Activated CD4-positive, alpha-beta T cell treated with anti-CD3 and anti-CD28 coated beads, Interleukin-2, Interleukin-6, amounts not matched to agents 100 ng/mL and 50 ng/mL, durations not matched to agents 16 hours and 8 hours (primary cell): ENCODE measurements at regions not wholly inside any gene's neighbourhood (a gene's known extent, or its start where the extent isn't known, plus 50 kb on each side); places are given as distances from the start of the nearest gene placed in this dataset.
"Not testable (repeated sequence)": the region's sequence is repeated elsewhere in the genome, so short reads cannot be mapped to it uniquely, and the experiment has no call there.

Experiments
- DNase-seq: peaks from one replicate; pipeline ENCODE4 v3.0.0-alpha.2; 2020

DNA sequence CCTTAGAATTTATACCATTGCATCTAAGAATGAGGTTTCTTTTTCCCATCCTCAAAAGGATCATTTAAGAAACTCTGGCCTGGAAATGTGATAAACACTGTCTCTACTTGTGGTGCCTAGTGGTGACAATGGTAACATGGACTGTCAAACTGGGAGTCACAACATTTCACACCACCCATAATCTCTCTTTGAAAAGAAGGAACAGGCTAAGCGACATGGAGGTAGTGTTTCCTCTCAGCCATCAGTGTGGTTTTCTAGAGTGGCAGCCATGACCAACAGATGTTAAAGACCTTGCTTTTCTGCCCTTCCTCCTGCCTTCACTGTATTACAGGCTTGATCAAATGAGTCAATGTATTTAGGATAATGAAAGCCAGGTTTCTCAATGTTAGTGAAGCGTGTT lies 283.1 kb upstream of the STAC start:
- no peak for DNase-seq

DNA sequence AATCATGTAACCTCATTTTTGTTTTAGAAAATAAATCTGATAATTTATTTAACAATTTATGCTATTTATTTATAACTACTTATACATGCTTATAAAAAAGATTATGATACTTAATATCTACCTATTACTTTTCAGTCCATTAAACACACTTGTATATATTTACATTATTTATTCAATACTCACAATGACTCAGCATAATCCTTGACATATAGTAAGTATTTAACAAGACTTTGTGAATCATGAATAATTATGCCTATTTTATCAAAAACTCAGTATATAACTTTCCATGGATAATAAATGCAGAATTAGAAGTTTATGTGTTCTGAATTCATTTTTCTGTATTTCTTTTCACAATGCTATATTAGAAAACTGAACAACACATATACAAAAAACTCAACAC lies 266.0 kb upstream of the STAC start:
- no peak for DNase-seq

DNA sequence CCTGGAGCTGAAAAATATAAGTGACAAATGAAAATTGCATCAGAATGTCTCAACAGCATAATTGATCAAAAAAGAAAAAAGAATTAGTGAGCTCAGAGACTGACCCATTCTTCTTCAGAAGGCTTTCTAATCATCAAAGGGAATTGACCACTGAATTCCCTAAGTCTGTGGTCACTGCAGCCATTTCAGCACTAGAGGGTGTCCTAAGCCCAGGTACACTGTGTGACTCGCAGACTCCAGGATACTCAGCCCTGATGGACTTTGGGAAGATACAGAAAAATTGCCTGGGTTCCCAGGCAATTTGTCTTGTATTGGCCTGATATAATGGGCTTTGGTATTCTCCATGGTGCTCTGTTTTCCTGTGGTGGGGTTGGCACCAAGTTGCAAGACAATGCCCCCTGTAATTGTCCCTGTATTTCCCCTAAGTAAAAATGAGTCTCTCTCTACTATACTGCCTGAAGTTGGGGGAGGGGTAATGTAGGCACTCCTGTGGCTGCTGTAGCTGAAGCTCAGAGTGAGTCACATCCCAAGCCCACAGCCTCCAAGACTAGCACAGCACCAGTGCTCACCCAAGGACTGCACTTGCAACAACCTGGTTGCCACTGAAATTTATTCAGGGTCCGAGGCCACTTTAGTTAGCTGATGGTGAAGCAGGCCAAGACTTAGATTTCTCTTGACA lies 256.0 kb upstream of the STAC start:
- DNase-seq: no peak

DNA sequence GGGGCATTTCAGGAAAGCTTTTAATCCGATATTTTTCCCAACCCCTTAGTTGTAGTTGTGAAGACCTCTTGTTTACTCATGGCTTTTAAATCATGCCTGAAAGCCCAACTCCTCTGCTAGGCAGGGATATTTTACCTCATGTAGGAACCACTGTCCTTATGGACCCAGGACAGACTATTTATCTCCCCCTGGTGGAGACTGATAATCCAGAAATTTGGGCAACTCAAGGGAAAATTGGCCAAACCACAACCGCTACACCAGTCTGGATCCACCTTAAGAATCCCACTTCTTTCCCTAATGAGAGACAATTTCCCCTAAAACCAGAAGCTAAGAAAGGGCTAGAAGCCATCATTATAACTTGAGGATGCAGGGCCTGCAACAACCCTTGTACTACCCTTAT lies 248.1 kb upstream of the STAC start:
- no peak for DNase-seq

DNA sequence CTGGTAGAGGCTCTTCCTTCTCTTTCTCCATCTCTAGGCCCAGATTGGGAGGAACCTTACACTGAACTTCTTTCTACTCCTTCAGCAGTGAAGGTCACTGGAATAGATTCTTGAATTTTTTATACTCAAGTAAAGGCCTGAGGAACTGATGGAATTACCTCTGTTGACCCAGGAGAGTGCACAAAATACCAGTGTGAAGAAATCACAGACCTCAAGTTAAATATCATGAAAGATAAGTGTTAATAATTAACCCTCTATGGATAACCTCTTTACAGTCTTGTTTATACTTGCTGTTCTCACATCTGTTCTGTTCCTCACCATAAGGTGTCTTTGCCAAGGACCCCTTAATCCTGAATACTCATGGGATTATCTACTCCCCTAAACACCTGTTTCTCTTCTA lies 244.4 kb upstream of the STAC start:
- DNase-seq: no peak

DNA sequence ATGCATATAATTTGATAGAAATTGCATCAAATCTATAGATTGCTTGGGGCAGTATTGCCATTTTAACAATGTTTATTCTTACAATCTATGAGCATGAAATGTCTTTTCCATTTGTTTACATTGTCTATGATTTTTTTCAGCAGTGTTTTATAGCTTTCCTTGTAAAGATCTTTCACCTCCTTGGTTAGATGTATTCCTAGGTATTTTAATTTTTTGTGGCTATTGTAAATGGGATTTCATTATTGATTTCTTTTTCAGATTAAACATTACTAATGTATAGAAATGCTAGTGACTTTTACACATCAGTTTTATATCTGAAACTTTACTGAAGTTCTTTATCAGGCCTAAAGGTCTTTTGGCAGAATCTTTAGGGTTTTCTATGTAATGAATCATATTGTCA lies 237.6 kb upstream of the STAC start:
- no peak for DNase-seq

DNA sequence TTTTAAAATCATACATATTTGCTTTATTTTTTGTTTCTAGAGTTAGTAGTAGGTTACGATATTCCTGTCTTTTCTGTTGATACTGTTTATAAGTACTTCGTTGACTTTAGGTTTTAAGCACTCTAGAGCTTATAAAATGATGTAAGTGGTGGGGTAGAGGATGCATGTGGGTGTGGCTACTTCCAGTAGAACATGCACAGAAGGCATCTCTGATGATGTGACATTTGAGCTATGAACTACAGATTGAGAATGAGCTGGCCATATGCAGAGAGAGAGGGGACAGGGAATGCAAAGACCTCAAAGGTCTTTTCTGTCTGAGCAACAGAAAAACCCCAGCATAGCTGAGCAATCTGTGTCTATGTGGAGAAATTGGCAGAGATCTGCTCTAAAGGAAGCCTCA lies 233.9 kb upstream of the STAC start:
- DNase-seq: no peak

DNA sequence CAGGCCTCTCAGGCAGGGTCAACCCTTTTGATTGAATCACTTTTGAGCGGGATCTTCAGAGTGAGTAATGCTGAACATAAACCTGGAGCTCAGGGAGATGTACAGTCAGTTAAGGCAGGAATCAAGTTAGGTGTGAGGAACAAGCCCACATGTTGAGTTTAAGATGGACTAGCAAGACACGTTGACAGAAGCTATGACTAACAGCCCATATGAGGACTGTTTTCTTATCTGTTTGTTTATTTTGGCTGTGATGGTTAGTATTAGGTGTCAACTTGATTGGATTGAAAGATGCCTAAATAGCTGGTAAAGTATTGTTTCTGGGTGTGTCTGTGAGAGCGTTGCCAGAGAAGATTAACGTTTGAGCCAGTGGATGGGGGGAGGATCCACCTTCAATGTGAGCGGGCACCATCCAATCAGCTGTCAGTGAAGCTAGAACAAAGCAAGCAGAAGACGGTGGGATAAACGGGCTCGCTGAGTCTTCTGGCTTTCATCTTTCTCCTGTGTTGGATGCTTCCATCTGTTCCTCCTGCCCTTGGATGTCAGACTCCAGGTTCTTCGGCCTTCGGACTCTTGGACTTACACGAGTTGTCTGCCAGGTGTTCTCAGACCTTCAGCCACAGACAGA lies 232.3 kb upstream of the STAC start:
- no peak for DNase-seq

DNA sequence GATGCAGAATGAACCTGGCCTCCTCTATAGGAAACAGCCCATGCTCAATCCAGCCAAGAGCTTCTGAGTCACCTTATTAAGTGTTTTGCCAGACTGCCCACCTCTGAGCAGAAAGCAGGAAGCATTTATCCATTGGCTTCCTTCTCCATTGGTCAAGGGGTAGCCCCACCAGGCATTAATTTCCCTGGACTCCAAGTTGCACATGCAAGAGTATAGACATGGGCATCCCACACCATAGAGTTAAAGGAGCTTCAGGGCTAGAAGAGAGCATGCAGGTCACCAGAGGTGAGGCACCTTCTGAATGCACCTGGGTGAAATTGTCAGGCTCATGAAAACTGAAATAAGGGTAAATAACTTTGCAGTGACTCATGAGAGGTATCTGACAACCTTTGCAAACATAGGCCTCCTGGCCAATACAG lies 230.8 kb upstream of the STAC start:
- no peak for DNase-seq

DNA sequence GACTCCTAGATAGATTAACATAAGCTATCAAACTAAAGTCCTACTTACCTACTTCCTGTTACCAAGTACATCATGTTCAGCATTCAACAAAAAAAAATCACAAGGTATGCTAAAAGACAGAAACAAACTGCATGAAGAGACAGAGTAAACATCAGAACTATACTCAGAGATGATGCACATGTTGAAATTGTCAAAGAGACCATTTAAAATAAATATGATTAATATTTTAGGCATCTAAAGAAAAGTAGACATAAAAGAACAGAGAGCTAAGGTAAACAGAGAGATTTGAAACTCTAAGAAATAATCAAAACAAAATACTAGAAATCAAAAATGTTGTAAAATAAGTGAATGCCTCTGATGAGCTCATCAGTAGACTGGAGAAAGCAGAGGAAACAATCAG lies 224.8 kb upstream of the STAC start:
- no peak for DNase-seq

DNA sequence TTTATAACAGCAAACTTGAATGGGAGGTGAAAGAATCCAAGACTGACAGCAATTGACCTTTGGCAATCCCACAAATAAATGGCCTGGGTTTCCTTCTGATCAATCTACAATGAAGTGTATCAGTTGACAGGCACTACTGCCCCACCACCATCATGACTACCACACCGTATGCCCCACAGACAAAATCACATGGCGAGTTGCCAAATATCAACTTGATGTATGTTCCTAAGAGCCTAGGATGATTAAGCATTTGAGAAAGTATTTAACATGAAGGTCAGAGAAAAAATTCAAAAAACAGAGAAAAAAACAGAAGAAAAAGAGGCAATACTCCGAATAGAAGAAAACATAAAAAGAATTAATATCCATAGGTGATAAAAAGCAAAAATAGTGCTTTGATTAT lies 215.9 kb upstream of the STAC start:
- no peak for DNase-seq

DNA sequence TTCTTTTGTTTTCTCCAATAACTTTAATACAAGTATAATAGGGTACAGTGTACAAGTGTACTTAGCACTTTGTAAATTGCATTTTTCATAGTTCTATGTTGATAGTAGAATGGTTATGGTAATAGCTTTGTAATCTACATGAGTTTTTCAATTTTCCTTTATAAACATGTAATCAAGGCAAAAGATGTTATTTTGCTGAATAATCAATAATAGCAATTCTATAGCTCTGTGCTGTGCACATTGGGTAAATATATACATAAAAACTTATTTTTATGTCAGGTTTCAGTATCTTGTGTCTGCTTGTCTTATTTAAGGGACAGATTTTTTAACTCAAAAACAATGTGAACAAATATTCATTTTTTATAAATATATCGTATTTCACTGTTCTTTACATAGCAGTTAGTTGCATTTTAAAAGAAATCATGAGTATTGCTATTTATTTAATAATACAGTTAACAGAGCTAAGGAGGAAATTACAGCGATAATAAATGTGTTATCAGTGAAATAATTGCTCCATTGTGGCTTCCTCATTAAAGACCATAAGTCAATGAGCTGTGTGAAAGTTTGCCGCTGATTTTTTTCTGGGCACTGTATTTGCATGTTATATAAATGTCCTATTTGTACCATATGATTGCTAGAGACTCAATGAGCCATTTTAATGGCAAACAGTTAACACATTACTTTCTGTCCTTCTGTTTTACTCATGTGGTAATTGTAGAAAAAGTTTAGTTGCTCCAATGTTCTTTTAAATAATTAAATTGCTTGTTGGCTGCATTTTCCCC lies 214.6 kb upstream of the STAC start:
- DNase-seq: no peak

DNA sequence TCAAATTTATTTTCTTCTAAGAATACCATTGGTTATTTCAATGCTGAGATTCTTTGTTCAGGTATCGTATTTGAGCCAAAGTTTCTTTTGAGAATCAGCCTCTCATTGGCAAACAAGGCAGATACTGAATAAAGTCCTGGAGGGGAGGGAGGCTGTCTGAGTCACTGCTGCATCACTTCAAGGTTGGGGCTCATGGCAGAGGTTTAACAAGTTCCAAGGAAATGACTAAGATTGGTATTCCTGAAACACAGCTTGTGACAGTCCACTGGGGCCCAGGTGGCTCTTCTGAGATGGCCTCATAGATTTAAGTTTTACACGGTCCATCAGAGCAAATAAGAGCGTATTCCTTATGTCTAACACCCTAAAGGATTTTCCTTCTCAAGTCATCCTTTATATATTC lies 213.8 kb upstream of the STAC start:
- DNase-seq: no peak

DNA sequence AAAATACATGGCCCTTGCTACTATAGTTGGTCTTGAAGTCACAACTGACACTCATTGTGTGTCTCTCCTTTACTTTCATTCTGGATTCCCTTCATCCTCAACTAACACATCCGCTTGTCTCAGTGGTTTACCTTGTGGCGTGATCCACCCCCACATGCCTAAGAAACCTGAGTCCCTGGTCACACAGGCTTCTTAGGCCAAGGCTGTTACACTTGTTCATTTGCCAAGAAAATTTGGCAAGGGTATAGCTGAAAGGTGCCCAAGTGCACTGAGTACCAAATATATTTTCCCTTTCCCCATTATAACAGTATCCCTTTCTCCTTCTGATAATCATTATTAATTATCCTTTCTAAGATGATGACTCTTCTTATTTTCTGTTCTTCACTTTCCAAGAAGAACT lies 207.6 kb upstream of the STAC start:
- no peak for DNase-seq

DNA sequence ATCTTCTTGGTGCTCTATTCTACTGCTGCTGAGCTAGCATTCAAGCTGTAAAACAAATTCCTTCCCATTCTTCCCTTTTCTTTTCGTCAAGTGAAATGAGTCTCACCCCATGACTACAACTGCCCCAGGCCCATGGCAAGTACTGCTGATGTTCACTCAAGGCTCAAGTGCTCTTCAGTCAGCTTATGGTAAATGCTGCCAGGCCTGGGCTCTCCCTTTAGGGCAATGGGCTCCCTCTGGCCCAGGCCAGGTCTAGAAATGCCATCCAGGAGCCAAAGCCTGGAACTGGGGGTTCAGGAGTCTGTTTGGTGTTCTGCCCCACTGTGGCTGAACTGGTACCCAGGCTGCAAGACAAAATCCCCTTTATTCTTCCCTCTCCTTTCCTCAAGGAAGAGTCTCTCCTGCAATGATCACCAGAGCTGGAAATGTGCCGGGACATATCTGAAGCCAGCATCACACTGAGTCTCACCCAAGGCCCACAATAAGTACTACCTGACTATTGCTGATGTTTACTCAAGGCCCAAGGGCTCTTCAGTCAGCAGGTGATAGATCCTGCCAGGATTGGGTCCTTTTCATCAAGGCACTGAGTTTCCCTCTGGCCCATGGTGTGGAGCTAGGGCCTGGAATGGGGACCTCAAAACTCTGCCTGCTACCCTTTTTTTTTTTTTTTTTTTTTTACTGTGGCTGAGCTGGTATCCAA lies 205.0 kb upstream of the STAC start:
- DNase-seq: no peak

DNA sequence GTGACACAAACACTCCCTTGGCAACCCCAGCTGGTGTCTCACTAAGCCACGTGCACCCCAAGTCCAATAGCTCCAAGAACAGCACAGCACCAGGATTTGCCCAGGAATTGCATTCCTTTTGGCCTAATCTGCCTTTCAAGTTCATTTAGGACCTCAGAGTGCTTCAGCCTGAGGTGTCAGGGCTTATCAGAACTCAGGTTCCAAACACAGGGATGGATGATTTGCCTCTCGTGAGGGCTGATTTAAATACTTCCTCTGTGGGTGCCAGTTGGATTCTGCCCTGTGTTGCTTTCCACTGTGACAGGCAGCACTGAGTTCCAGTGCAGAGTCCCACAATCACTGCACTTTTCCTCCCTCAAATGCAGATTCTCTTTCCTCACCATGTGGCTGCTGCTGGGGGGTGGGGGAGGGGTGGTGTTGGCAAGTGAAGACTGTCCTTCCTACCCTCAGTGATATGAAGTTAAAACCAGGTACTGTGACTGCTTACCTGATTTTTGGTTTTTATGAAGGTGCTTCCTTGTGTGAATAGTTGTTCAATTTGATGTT lies 204.3 kb upstream of the STAC start:
- no peak for DNase-seq

DNA sequence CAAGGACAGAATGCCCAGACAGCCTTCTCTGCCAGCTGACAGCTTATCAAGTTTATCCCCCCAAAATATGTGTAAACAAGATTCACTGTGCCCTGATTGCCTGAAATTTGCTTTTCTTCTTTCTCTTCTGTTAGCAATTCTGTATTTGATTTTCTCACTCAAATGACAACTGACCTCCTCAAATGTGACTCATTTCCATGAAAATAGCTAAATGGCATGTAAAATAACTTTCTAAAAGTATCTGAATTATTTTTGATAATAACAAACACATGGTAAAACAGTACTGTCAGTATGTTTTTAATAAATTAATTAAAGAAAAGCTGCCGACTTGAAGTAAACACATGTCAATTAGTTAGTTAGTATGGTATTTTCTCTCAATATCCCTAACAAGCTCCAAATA lies 202.3 kb upstream of the STAC start:
- DNase-seq: no peak

DNA sequence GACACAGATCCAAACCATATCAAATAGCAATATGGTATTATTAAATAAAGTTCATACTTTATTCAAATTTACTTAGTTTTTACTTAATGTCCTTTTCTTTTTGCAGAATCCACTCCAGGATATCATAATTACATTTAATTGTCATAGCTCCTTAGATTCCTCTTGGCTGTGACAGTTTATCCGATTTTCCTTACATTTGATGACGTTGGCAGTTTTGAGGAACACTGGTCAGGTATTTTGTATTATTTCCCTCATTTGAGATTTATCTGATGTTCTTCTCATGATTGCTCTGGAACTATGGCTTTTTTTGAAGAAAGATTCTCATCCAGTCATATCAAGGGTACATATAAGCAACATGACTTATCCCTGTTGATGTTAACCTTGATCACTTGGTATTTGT lies 198.3 kb upstream of the STAC start:
- DNase-seq: no peak

DNA sequence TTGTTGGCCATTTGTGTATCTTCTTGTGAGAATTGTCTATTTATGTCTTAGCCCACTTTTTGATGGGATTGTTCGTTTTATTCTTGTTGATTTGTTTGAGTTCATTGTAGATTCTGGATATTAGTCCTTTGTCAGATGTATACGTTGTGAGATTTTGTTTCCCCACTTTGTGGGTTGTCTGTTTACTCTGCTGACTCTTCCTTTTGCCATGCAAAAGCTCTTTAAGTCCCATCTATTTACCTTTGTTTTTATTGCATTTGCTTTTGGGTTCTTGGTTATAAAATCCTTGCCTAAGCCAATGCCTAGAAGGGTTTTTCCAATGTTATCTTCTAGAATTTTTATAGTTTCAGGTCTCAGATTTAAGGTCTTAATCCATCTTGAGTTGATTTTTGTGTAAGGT lies 193.1 kb upstream of the STAC start:
- DNase-seq: not testable (repeated sequence)

DNA sequence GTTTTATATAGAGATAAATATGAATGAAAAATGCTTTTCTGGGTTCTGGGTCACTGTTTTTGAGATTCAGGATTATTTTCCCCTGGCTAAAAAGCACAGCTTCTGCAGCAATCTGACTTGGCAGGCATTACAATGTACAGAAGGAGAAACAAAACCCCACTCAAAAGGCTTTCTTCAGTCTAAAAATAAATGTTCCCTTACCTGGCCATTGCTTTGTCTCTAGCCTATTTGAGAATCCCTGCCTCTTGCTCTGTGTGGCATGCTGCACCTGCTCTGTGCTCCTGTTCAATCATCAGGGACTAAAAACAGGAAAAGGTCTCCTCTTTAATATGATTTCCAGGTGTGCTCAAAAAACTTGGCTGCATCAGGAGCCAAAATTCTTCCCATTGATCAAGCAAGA lies 187.4 kb upstream of the STAC start:
- DNase-seq: no peak

DNA sequence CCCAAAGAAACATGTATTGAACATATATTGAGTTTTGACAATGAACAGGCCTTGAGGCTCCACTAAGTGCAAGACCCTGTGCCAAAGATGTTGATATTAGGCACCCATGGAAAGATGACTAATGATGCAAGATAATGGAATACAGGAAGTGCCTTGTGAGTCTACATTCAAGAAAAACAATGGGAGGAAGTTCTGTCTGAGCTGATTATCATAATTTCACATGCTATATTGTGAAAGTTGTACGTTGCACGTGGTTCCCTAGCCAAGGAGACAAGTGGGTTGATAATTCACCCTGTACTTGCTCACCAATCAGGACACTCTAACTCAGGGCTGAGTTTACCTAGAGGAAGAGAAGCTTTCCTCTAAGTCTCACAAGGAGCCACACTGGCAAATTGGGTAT lies 186.9 kb upstream of the STAC start:
- no peak for DNase-seq

DNA sequence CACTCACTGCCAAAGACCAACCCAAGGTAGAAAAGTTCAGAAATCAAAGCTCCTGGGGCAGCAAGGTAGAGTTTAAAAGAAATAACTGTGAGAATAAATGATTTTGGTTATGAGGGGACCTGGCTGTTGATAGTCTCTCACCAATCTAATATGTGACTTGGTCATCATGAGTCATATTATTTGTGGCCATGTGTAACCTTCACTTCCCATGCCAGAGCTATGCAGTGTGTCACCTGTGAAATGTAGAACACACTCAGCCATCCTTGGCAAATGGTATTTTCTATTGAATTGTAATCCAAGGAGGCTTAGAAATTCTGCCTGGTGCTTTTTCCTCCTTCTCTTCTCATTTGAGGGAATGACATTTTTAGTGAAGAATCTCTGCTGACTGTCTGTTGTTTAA lies 184.2 kb upstream of the STAC start:
- no peak for DNase-seq

DNA sequence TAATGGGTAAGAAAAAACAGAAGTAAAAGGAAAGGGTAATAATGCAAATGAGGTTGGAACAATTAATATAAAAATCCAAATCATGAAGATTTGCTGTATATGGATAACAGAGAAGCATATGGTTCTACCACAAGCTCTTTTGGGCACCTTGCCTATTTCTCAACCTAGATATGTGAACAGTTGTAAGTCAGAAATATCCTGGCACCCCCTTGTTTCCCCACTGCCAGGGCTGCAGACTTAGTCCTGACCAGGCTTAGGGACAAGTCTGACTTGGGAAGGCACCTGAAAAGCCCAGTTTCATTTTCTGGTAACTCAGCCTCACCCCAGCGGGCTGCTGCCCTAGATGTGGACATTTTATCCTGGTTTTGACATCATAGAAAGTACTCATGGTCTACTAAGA lies 183.2 kb upstream of the STAC start:
- no peak for DNase-seq

DNA sequence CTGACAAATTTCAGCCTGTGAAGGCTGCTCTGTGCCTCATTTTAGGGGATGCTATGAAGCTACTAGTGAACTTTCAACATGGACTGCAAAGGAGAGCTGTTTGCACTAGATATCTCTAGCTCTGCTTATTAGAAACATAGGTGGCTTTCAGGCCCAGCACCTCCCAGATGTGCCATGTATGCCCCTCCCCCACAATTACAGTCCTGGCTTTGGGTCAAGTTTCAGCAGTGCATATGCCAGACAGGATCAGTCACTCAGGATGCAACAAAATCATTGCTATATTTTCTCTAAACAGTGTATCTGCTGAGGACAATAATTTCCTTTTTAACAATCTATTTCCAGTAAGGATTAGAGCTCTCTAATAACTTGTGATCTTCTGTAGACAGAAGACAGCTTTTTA lies 178.8 kb upstream of the STAC start:
- DNase-seq: no peak
